AG09309 (cell line): ENCODE measurements at regions not wholly inside any gene's neighbourhood (a gene's known extent, or its start where the extent isn't known, plus 50 kb on each side); places are given as distances from the start of the nearest gene placed in this dataset.

ENCODE experiments used
- DNase-seq: peaks from one replicate; pipeline ENCODE4 v3.0.0-alpha.2; 2010; ENCODE audit warnings: low read depth
- H3K4me3 ChIP-seq: 2 replicates; pipeline ENCODE4 v1.5.1; 2011; ENCODE audit warnings: mild to moderate bottlenecking, low read depth, low read length, moderate library complexity; ENCODE audit not compliant: control insufficient read depth
- CTCF ChIP-seq: IDR thresholded peaks from 2 replicates; pipeline ENCODE4 v1.5.1; 2011; ENCODE audit warnings: mild to moderate bottlenecking, low read depth, low read length, inconsistent platforms; ENCODE audit not compliant: insufficient read depth, control insufficient read depth; ENCODE audit errors: missing control alignments

GRCh38 chr18:8458546-8459215, 150.6 kb upstream of the RAB12 start:
- TF ChIP-seq CTCF, result no peak
- no peak for DNase-seq
- H3K4me3 ChIP-seq, result no peak overlapping the region

DNA sequence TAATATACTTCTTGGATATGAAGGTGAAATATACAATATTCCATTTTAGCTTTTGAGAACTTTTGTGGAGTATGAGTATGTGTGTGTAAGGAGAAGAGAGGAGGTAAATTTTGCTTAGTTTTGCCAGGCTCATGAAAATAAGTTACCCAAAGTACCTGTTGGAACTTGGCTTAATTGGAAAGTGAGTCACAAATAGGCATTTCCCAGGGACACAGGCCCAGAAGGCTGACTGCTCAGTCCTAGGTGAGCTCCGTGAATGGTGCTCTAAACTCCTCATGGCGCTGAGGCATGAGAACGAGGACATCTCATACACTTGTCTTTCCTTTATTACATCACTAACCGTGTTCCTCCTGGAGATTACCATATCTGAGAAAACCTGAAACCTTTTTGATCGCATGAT, 148.5 kb upstream of the RAB12 start:
- H3K4me3 ChIP-seq, result no peak overlapping the region
- DNase-seq, result no peak
- no peak for TF ChIP-seq CTCF

- no peak for TF ChIP-seq CTCF
- no peak overlapping the region for H3K4me3 ChIP-seq
- DNase-seq, result no peak
Observed at GRCh38 chr18:8461544-8461943, 147.7 kb upstream of the RAB12 start.

DNA sequence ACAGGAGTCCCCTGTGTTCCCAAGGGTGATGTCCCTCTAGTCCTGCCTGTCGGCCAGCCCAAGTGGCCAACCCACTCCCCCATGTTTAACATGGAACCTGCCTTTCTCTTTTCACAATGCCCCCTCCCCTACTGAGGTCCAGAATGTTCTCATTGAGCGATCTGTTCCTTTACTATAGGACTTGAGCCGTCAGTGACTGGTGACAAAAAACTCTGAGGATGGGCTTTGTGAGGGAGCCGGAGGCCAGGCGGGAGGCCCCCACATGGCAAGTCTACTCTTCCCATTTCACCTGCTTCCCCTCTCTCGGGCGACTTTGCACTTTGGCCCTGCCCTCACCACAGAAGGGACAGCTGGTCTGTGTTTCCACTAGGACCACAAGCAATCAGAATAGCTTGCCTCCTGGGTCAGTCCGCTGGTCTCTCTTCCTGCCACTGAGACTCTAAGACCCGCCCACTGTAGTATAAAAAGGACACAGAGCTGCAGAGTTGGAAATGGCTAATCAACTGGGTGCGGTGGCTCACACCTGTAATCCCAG, 146.5 kb upstream of the RAB12 start:
- no peak for DNase-seq
- no peak overlapping the region for H3K4me3 ChIP-seq
- TF ChIP-seq CTCF, result no peak

GRCh38 chr18:8463791-8464190, 145.4 kb upstream of the RAB12 start:
- H3K4me3 ChIP-seq, result no peak overlapping the region
- TF ChIP-seq CTCF, result no peak
- DNase-seq, result no peak

- no peak overlapping the region for H3K4me3 ChIP-seq
- DNase-seq, result no peak
- TF ChIP-seq CTCF, result no peak
Observed at GRCh38 chr18:8468191-8468590, 141.0 kb upstream of the RAB12 start.
